H1 (cell line): ENCODE measurements at regions not wholly inside any gene's neighbourhood (a gene's known extent, or its start where the extent isn't known, plus 50 kb on each side); places are given as distances from the start of the nearest gene placed in this dataset.

ENCODE experiments used
- CTCF ChIA-PET: fragments of 300-600 bp; sonication (Branson Sonifier 250); formaldehyde crosslinking; loops from one replicate; lab custom pipeline; 2021; ENCODE audit not compliant: partially characterized antibody; lab: Charles Lee
- POLR2A ChIA-PET: fragments of 300-600 bp; sonication (Branson Sonifier 250); formaldehyde crosslinking; loops from one replicate; lab custom pipeline; 2021; ENCODE audit warnings: inconsistent platforms; ENCODE audit not compliant: partially characterized antibody; lab: Charles Lee
- DNase-seq, 2 experiments: peaks; one replicate each; pipeline versions ENCODE4 v3.0.0 to v3.0.0-alpha.2; 2010 to 2022; ENCODE audit warnings: low spot score in 2 of 2, low read depth in 1 of 2, mixed read lengths in 1 of 2
- FAIRE-seq: peaks from 2 replicates; lab custom pipeline; 2011; peaks lifted over from hg19 to GRCh38; lab: Jason Lieb, UNC
- H2AFZ ChIP-seq: 2 replicates; pipeline ENCODE4 v1.8.1; 2012; ENCODE audit warnings: low read length, inconsistent platforms
- H2AK5ac ChIP-seq: 2 replicates; pipeline ENCODE4 v1.6.1; 2013; ENCODE audit warnings: low read depth, low read length
- H2BK120ac ChIP-seq: replicated peaks from 2 replicates; pipeline ENCODE3; 2013; ENCODE audit warnings: low read depth, low read length, inconsistent platforms
- H2BK12ac ChIP-seq: 2 replicates; pipeline ENCODE4 v1.6.1; 2013; ENCODE audit warnings: low read depth, low read length
- H2BK15ac ChIP-seq: 2 replicates; pipeline ENCODE4 v1.6.1; 2013; ENCODE audit warnings: low read length
- H2BK20ac ChIP-seq: 2 replicates; pipeline ENCODE4 v1.6.1; 2013; ENCODE audit warnings: low read length
- H2BK5ac ChIP-seq: 2 replicates; pipeline ENCODE4 v1.6.1; 2013; ENCODE audit warnings: low read depth, low read length
- H3K14ac ChIP-seq: 2 replicates; pipeline ENCODE4 v1.6.1; 2013; ENCODE audit warnings: inconsistent platforms; ENCODE audit not compliant: insufficient read length
- H3K18ac ChIP-seq: 2 replicates; pipeline ENCODE4 v1.6.1; 2013; ENCODE audit warnings: low read length; ENCODE audit errors: extremely low read depth
- H3K23ac ChIP-seq: 2 replicates; pipeline ENCODE4 v1.6.1; 2013; ENCODE audit warnings: inconsistent platforms; ENCODE audit not compliant: insufficient read length
- H3K23me2 ChIP-seq: 2 replicates; pipeline ENCODE4 v1.6.1; 2013; ENCODE audit warnings: low read depth, low read length
- H3K27ac ChIP-seq: 2 replicates; pipeline ENCODE4 v1.6.1; 2011; ENCODE audit warnings: low read depth, low read length, inconsistent platforms
- H3K27me3 ChIP-seq, 4 experiments: replicated peaks in 1 of 4; 1 replicate in 1 of 4; 2 replicates in 3 of 4; pipeline versions ENCODE4 v1.6.1 to v1.8.1; 2011 to 2013; ENCODE audit warnings: low read length in 3 of 4, mild to moderate bottlenecking in 3 of 4, inconsistent platforms in 2 of 4, mixed read lengths in 2 of 4, moderate library complexity in 1 of 4; ENCODE audit not compliant: control insufficient read depth in 3 of 4, insufficient read depth in 3 of 4; ENCODE audit errors: extremely low read depth in 1 of 4
- H3K36me3 ChIP-seq, 4 experiments: 2 replicates each; pipeline versions ENCODE4 v1.6.1 to v1.8.1; 2011 to 2013; ENCODE audit warnings: mild to moderate bottlenecking in 4 of 4, low read length in 3 of 4, moderate library complexity in 2 of 4, control low read depth in 1 of 4, inconsistent platforms in 1 of 4; ENCODE audit not compliant: insufficient read depth in 4 of 4, control insufficient read depth in 2 of 4
- H3K4ac ChIP-seq: replicated peaks from 2 replicates; pipeline ENCODE3; 2013; ENCODE audit warnings: low read length, low read depth, mixed read lengths, inconsistent platforms; ENCODE audit not compliant: insufficient read length
- H3K4me1 ChIP-seq, 4 experiments: replicated peaks in 1 of 4; 1 replicate in 1 of 4; 2 replicates in 3 of 4; pipeline versions ENCODE4 v1.6.1 to v1.8.1; 2011 to 2013; ENCODE audit warnings: low read length in 3 of 4, inconsistent platforms in 2 of 4, mixed read lengths in 1 of 4; ENCODE audit not compliant: insufficient read depth in 4 of 4, control insufficient read depth in 3 of 4
- H3K4me2 ChIP-seq, 2 experiments: 2 replicates each; pipeline versions ENCODE4 v1.6.1 to v1.8.1; 2011 to 2013; ENCODE audit warnings: low read depth in 2 of 2, low read length in 2 of 2, control low read depth in 1 of 2, inconsistent platforms in 1 of 2, mild to moderate bottlenecking in 1 of 2; ENCODE audit not compliant: insufficient read depth in 1 of 2
- H3K4me3 ChIP-seq, 4 experiments: fragments of 200-600, 300-600 bp in 1 of 4; sonication (generic), shearing (Covaris generic), sonication (Bioruptor Twin) in 1 of 4; 2 replicates each; pipeline versions ENCODE4 v1.5.1 to v1.8.1; 2011 to 2016; ENCODE audit warnings: low read length in 4 of 4, low read depth in 3 of 4, control low read depth in 2 of 4, inconsistent platforms in 2 of 4, mild to moderate bottlenecking in 2 of 4, mixed read lengths in 1 of 4, moderate library complexity in 1 of 4; ENCODE audit not compliant: insufficient read depth in 2 of 4; ENCODE audit errors: extremely low read depth in 1 of 4
- H3K56ac ChIP-seq: replicated peaks from 2 replicates; pipeline ENCODE3; 2013; ENCODE audit warnings: low read depth, mild to moderate bottlenecking, mixed read lengths, low read length, inconsistent platforms; ENCODE audit not compliant: insufficient read length
- H3K79me1 ChIP-seq: 2 replicates; pipeline ENCODE4 v1.6.1; 2013; ENCODE audit warnings: low read depth, low read length, control low read depth
- H3K79me2 ChIP-seq, 2 experiments: 2 replicates each; pipeline versions ENCODE4 v1.6.1 to v1.8.1; 2012 to 2013; ENCODE audit warnings: low read length in 2 of 2, mild to moderate bottlenecking in 2 of 2, inconsistent platforms in 1 of 2; ENCODE audit not compliant: insufficient read depth in 2 of 2, control insufficient read depth in 1 of 2
- H3K9ac ChIP-seq, 4 experiments: replicated peaks in 1 of 4; 1 replicate in 1 of 4; 2 replicates in 3 of 4; pipeline versions ENCODE4 v1.6.1 to v1.8.1; 2011 to 2013; ENCODE audit warnings: low read depth in 3 of 4, low read length in 3 of 4, control low read depth in 2 of 4, mild to moderate bottlenecking in 2 of 4, moderate library complexity in 2 of 4, inconsistent platforms in 1 of 4; ENCODE audit errors: extremely low read depth in 1 of 4
- H3K9me3 ChIP-seq, 2 experiments: 2 replicates each; pipeline versions ENCODE4 v1.6.1 to v1.8.1; 2012 to 2013; ENCODE audit warnings: mild to moderate bottlenecking in 2 of 2, moderate library complexity in 2 of 2, control low read depth in 1 of 2, inconsistent platforms in 1 of 2, low read depth in 1 of 2, low read length in 1 of 2, mixed read lengths in 1 of 2; ENCODE audit not compliant: insufficient read depth in 2 of 2
- H4K20me1 ChIP-seq, 2 experiments: replicated peaks in 1 of 2; 2 replicates each; pipeline versions ENCODE3 to v1.8.1; 2011 to 2013; ENCODE audit warnings: inconsistent platforms in 2 of 2, low read length in 2 of 2, mild to moderate bottlenecking in 1 of 2; ENCODE audit not compliant: insufficient read depth in 2 of 2, control insufficient read depth in 1 of 2
- H4K5ac ChIP-seq: 2 replicates; pipeline ENCODE4 v1.6.1; 2013; ENCODE audit warnings: low read length, low read depth, mixed read lengths, inconsistent platforms; ENCODE audit not compliant: insufficient read length
- H4K8ac ChIP-seq: 2 replicates; pipeline ENCODE4 v1.8.0; 2013; ENCODE audit warnings: mild to moderate bottlenecking, moderate library complexity, low read length, inconsistent platforms; ENCODE audit not compliant: insufficient read depth; ENCODE audit errors: extremely low read depth
- H4K91ac ChIP-seq: replicated peaks from 2 replicates; pipeline ENCODE3; 2013; ENCODE audit warnings: low read length, mixed read lengths, inconsistent platforms; ENCODE audit not compliant: insufficient read length
- ATF3 ChIP-seq: IDR thresholded peaks from 2 replicates; pipeline ENCODE4 v1.6.1; 2011; ENCODE audit warnings: low read depth, mild to moderate bottlenecking, low read length; ENCODE audit not compliant: insufficient read depth
- BCL11A ChIP-seq, 2 experiments: IDR thresholded peaks; one replicate each; pipeline ENCODE4 v1.6.1; 2011; ENCODE audit warnings: low read depth in 2 of 2, low read length in 2 of 2, mild to moderate bottlenecking in 2 of 2
- CHD2 ChIP-seq: IDR thresholded peaks from 2 replicates; pipeline ENCODE4 v1.6.1; 2012; ENCODE audit warnings: low read length, improper control_type of control experiment
- EP300 ChIP-seq, 2 experiments: IDR thresholded peaks; 1 replicate in 1 of 2; 2 replicates in 1 of 2; pipeline ENCODE4 v1.6.1; 2011 to 2012; ENCODE audit warnings: low read depth in 2 of 2, low read length in 2 of 2, mild to moderate bottlenecking in 2 of 2, borderline replicate concordance in 1 of 2, inconsistent platforms in 1 of 2, moderate library complexity in 1 of 2
- JUND ChIP-seq: IDR thresholded peaks from 2 replicates; pipeline ENCODE4 v1.6.1; 2011; ENCODE audit warnings: mild to moderate bottlenecking, improper control_type of control experiment, low read length
- MAFK ChIP-seq: IDR thresholded peaks from 2 replicates; pipeline ENCODE4 v1.6.1; 2012; ENCODE audit warnings: low read depth, mild to moderate bottlenecking, improper control_type of control experiment, low read length
- NANOG ChIP-seq: IDR thresholded peaks from 2 replicates; pipeline ENCODE4 v1.6.1; 2011; ENCODE audit warnings: low read length, low read depth, mild to moderate bottlenecking, inconsistent platforms; ENCODE audit not compliant: insufficient read depth, poor library complexity, severe bottlenecking
- NRF1 ChIP-seq: IDR thresholded peaks from 2 replicates; pipeline ENCODE4 v1.6.1; 2011; ENCODE audit warnings: mild to moderate bottlenecking, low read depth, low read length, improper control_type of control experiment
- PHF8 ChIP-seq: fragments of 200-600 bp; sonication (generic); conservative IDR thresholded peaks from 2 replicates; pipeline ENCODE4 v1.7.1; 2012; ENCODE audit warnings: low read depth, mild to moderate bottlenecking, inconsistent platforms, low read length, moderate library complexity
- POLR2AphosphoS5 ChIP-seq: IDR thresholded peaks from 2 replicates; pipeline ENCODE4 v1.6.1; 2011; ENCODE audit warnings: low read depth, low read length
- RAD21 ChIP-seq, 2 experiments: IDR thresholded peaks in 1 of 2; conservative IDR thresholded peaks in 1 of 2; 2 replicates each; pipeline ENCODE4 v1.6.1; 2011; ENCODE audit warnings: low read depth in 2 of 2, low read length in 2 of 2, improper control_type of control experiment in 1 of 2, inconsistent platforms in 1 of 2, mild to moderate bottlenecking in 1 of 2, moderate library complexity in 1 of 2
- SIRT6 ChIP-seq: IDR thresholded peaks from one replicate; pipeline ENCODE4 v1.7.1; 2012; ENCODE audit warnings: low read length, inconsistent platforms
- SIX5 ChIP-seq: IDR thresholded peaks from 2 replicates; pipeline ENCODE4 v1.6.1; 2011; ENCODE audit warnings: mild to moderate bottlenecking, low read depth, low read length
- SP2 ChIP-seq: IDR thresholded peaks from 2 replicates; pipeline ENCODE4 v1.6.1; 2012; ENCODE audit warnings: mild to moderate bottlenecking, low read length, inconsistent platforms
- ZNF274 ChIP-seq: IDR thresholded peaks from 2 replicates; pipeline ENCODE4 v1.7.0; 2012; ENCODE audit warnings: low read length, borderline replicate concordance; ENCODE audit errors: extremely low read depth

DNA sequence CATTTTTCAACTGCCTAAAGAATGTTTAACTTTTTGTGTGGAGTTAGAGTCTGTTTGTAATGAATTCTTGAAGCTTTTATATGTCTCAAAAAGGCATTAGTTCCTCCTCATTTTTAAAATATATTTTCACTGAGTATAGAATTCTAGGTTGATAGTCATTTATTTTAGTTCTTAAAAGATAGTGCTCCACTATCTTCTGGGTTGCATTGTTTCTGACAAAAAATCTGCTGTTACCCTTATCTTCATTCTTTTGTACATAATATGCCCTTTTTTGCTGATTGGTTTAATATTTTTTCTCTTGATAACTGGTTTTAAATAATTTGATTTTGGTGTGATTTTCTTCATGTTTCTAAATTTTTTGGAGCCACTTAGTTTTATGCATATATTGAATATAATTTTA lies 754.7 kb upstream of the GYPC start:
- DNase-seq (no peak), FAIRE-seq (no peak)
- H4K20me1 ChIP-seq, result no peaks in the 10 kb centered on the region
- peaks cover 0 to 3% (median 1%) of the 10 kb centered on the region in 4 experiments; a peak in 4 of 8 replicates for H3K36me3 ChIP-seq
- H3K79me1 ChIP-seq, result no peaks in the 10 kb centered on the region
- no peak overlapping the region for H4K5ac ChIP-seq
- H3K4me3 ChIP-seq, result no peak overlapping the region
- H3K23ac ChIP-seq, result no peak overlapping the region
- no peak overlapping the region for H2BK20ac ChIP-seq
- no peak for TF ChIP-seq BCL11A (IDR thresholded peaks at IDR 0.05; ENCODE audit: low read depth in 2 of 2, low read length in 2 of 2)
- no peak for TF ChIP-seq SIRT6
- TF ChIP-seq SP2, result no peak
- TF ChIP-seq EP300 (IDR thresholded peaks at IDR 0.05; ENCODE audit: borderline replicate concordance in 1 of 2, low read depth in 2 of 2, low read length in 2 of 2), result no peak
- TF ChIP-seq ZNF274, result no peak
- TF ChIP-seq RAD21 (IDR thresholded peaks at IDR 0.05 in 1 of 2, conservative IDR thresholded peaks at IDR 0.05 in 1 of 2; ENCODE audit: low read depth in 2 of 2, low read length in 2 of 2), result no peak
- TF ChIP-seq POLR2AphosphoS5, result no peak
- TF ChIP-seq ATF3, result no peak
- TF ChIP-seq NANOG, result no peak
- TF ChIP-seq MAFK, result no peak
- no peak for TF ChIP-seq JUND
- TF ChIP-seq NRF1, result no peak
- no peak for TF ChIP-seq SIX5
- TF ChIP-seq CHD2, result no peak
- TF ChIP-seq PHF8, result no peak
- H3K4me2 ChIP-seq, result no peak overlapping the region
- no peak overlapping the region for H3K9ac ChIP-seq
- H3K14ac ChIP-seq, result no peak overlapping the region
- H3K79me2 ChIP-seq, result no peaks in the 10 kb centered on the region
- POLR2A ChIA-PET, result no interaction called here
- H3K27ac ChIP-seq, result no peak overlapping the region
- no peak overlapping the region for H3K4ac ChIP-seq
- no peak overlapping the region for H4K91ac ChIP-seq
- H4K8ac ChIP-seq, result no peak overlapping the region
- no peak overlapping the region for H2AK5ac ChIP-seq
- H3K9me3 ChIP-seq, result peaks cover 12 to 18% of the 10 kb centered on the region in 2 experiments
- H3K18ac ChIP-seq, result no peak overlapping the region
- no peaks in the 10 kb centered on the region for H3K4me1 ChIP-seq
- CTCF ChIA-PET, result no interaction called here
- no peak overlapping the region for H2BK12ac ChIP-seq
- H3K27me3 ChIP-seq, result no peaks in the 10 kb centered on the region
- H2BK120ac ChIP-seq, result no peak overlapping the region
- no peak overlapping the region for H2BK5ac ChIP-seq
- H3K56ac ChIP-seq, result no peak overlapping the region
- H2BK15ac ChIP-seq, result no peak overlapping the region
- no peak overlapping the region for H2AFZ ChIP-seq
- H3K23me2 ChIP-seq, result no peaks in the 10 kb centered on the region
